GM12875 (cell line): ENCODE measurements at regions not wholly inside any gene's neighbourhood (a gene's known extent, or its start where the extent isn't known, plus 50 kb on each side); places are given as distances from the start of the nearest gene placed in this dataset.

ENCODE experiments used
- H3K4me3 ChIP-seq: one replicate; pipeline ENCODE4 v1.5.1; 2011; ENCODE audit warnings: low read depth, low read length, control low read depth
- CTCF ChIP-seq: IDR thresholded peaks from 2 replicates; pipeline ENCODE4 v1.5.1; 2011; ENCODE audit warnings: low read depth, mild to moderate bottlenecking, control low read depth, inconsistent platforms, low read length, moderate library complexity, borderline replicate concordance; ENCODE audit not compliant: insufficient read depth

GRCh38 chr11:42225664-42226063 is 766.2 kb upstream of the LRRC4C start:
- TF ChIP-seq CTCF = no peak
- no peak overlapping the region for H3K4me3 ChIP-seq

DNA sequence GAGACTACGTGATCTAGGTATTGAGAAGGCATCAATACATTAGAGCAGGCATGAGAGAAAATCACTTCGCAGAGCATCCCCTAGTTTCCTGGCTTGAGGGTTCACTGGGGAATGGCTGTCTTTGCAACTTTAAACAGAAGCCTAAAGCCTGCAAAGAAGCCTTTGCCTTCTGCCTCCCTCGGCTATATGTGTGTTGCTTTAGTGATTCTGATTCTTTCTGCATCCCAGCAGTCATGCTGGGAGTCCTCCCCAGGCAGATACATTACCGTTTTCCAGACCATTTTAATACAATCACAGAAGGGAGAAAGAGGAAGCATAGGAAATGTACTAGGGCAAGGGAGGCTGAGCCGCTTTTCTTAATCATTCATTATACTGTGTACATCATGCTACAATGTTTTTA is 773.2 kb upstream of the LRRC4C start:
- TF ChIP-seq CTCF = no peak
- no peak overlapping the region for H3K4me3 ChIP-seq

DNA sequence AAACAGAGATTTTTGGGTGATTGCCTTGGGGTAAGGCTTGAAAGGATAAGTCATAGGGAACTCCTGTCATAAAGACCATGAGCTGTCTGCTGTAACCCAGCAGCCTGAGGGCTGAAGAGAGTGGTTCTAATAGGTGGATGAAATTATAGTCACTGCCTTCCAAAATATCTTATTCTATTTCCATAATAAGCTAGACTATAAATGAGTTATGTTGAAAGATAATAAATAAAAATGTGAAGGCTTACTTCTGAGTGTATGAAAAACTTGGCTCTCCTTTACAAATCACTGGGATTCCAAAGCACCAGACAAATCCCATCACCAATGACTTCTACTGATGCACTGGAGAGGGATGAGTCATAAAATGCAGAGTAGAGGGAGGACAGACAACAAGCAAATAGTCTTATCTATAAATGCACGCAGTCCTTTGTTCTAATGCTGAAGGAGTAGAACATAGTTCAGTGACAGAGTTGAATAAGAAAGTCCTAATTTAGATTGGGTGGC is 775.0 kb upstream of the LRRC4C start:
- no peak for TF ChIP-seq CTCF
- no peak overlapping the region for H3K4me3 ChIP-seq

GRCh38 chr11:42237701-42238235 is 778.3 kb upstream of the LRRC4C start:
- no peak for TF ChIP-seq CTCF
- H3K4me3 ChIP-seq = no peak overlapping the region

- no peak for TF ChIP-seq CTCF
- H3K4me3 ChIP-seq = no peak overlapping the region
These were observed 779.7 kb upstream of the LRRC4C start for GRCh38 chr11:42239188-42239587.

GRCh38 chr11:42243385-42243784 is 783.9 kb upstream of the LRRC4C start:
- no peak overlapping the region for H3K4me3 ChIP-seq
- TF ChIP-seq CTCF = no peak

- no peak overlapping the region for H3K4me3 ChIP-seq
- TF ChIP-seq CTCF = no peak
These were observed 784.9 kb upstream of the LRRC4C start for GRCh38 chr11:42244376-42244775.
